ENCODE measurements at regions not wholly inside any gene's neighbourhood (a gene's known extent, or its start where the extent isn't known, plus 50 kb on each side); places are given as distances from the start of the nearest gene placed in this dataset.
"Not testable (repeated sequence)": the region's sequence is repeated elsewhere in the genome, so short reads cannot be mapped to it uniquely, and the experiment has no call there.

GRCh38 chrX:13220916-13221315 is 98.9 kb downstream of the ATXN3L start:
- DNase-seq = no peak

- no peak for DNase-seq
Observed at GRCh38 chrX:13219991-13220764, 99.7 kb downstream of the ATXN3L start.

GRCh38 chrX:13218758-13219157 is 101.1 kb downstream of the ATXN3L start:
- no peak for DNase-seq

GRCh38 chrX:13216139-13216538 is 103.7 kb downstream of the ATXN3L start:
- no peak for DNase-seq

- DNase-seq = no peak
Observed at GRCh38 chrX:13215729-13216128, 104.1 kb downstream of the ATXN3L start.

- DNase-seq = no peak
Observed at GRCh38 chrX:13212191-13212651, 107.6 kb downstream of the ATXN3L start.

- not testable (repeated sequence) for DNase-seq
Observed at GRCh38 chrX:13210142-13210541, 109.7 kb downstream of the ATXN3L start.

GRCh38 chrX:13209704-13210103 is 110.1 kb downstream of the ATXN3L start:
- DNase-seq = not testable (repeated sequence)

GRCh38 chrX:13208281-13208935 is 111.4 kb downstream of the ATXN3L start:
- no peak for DNase-seq

- no peak for DNase-seq
Observed at GRCh38 chrX:13203271-13203670, 116.6 kb downstream of the ATXN3L start.

GRCh38 chrX:13201605-13202219 is 118.1 kb downstream of the ATXN3L start:
- DNase-seq = no peak

GRCh38 chrX:13200398-13200797 is 119.5 kb downstream of the ATXN3L start:
- DNase-seq = no peak

GRCh38 chrX:13198762-13199064 is 121.1 kb downstream of the ATXN3L start:
- no peak for DNase-seq

GRCh38 chrX:13198056-13198761 is 121.6 kb downstream of the ATXN3L start:
- DNase-seq = no peak

- DNase-seq = no peak
Observed at GRCh38 chrX:13196782-13197181, 123.1 kb downstream of the ATXN3L start.

GRCh38 chrX:13195340-13195739 is 124.5 kb downstream of the ATXN3L start:
- DNase-seq = no peak

GRCh38 chrX:13194291-13195103 is 125.4 kb downstream of the ATXN3L start:
- no peak for DNase-seq

- DNase-seq = no peak
Observed at GRCh38 chrX:13190051-13190450, 129.8 kb downstream of the ATXN3L start.

- no peak for DNase-seq
Observed at GRCh38 chrX:13189380-13189779, 130.5 kb downstream of the ATXN3L start.

GRCh38 chrX:13188731-13189309 is 131.0 kb downstream of the ATXN3L start:
- DNase-seq = no peak

- not testable (repeated sequence) for DNase-seq
Observed at GRCh38 chrX:13186643-13187042, 133.2 kb downstream of the ATXN3L start.

GRCh38 chrX:13180807-13181206 is 136.4 kb upstream of the FAM9C start:
- DNase-seq = no peak
